ENCODE measurements at regions not wholly inside any gene's neighbourhood (a gene's known extent, or its start where the extent isn't known, plus 50 kb on each side); places are given as distances from the start of the nearest gene placed in this dataset.
"Not testable (repeated sequence)": the region's sequence is repeated elsewhere in the genome, so short reads cannot be mapped to it uniquely, and the experiment has no call there.

DNA sequence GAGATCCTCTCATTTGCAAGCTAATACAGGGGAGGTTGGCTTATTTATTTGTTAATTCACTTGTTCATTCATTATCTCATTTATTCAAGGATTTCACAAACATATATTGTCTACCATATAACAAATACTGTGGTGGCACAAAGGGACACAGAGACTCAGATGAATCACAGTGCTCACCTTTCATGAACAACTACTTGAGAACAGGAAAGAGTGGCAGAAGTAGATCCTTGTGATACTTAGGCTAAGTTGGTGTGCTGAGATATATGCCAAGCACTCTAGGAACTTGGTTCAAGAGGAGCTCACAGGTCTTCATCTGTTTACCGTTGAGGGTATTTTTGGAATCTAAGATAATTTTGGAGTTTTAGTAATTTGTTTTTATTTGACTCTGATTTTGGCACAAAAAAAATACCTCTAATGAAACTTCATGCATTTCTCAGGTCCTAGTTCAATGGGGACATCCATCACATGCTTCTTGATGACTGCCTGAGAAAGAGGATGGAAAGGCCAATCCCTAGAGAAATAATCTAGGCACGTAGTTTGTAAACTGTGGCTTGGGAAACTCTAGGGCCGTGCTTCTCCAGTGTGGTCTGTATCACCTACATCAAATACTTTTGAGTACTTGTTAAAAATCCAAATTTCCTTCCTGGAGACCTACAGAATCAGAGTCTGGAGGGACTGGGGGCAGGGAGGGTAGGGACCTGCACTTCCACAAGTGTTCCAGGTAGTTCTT, 113.3 kb downstream of the OSTF1 start:
- no peaks in the 10 kb centered on the region for H3K36me3 ChIP-seq (ENCODE audit: control insufficient read depth, insufficient read depth, low read length)
- H3K36me3 Mint-ChIP-seq (ENCODE audit: insufficient read depth, unreplicated experiment) = no peaks in the 10 kb centered on the region
- no peak for DNase-seq
- no peak overlapping the region for H3K4me3 ChIP-seq (ENCODE audit: low read depth, low read length)
- no peaks in the 10 kb centered on the region for H3K4me1 ChIP-seq
- H3K27ac Mint-ChIP-seq (ENCODE audit: unreplicated experiment) = no peak overlapping the region
- ChIA-PET CTCF (no interaction called here), POLR2A (no interaction called here)
- TF ChIP-seq, protein P1, sequence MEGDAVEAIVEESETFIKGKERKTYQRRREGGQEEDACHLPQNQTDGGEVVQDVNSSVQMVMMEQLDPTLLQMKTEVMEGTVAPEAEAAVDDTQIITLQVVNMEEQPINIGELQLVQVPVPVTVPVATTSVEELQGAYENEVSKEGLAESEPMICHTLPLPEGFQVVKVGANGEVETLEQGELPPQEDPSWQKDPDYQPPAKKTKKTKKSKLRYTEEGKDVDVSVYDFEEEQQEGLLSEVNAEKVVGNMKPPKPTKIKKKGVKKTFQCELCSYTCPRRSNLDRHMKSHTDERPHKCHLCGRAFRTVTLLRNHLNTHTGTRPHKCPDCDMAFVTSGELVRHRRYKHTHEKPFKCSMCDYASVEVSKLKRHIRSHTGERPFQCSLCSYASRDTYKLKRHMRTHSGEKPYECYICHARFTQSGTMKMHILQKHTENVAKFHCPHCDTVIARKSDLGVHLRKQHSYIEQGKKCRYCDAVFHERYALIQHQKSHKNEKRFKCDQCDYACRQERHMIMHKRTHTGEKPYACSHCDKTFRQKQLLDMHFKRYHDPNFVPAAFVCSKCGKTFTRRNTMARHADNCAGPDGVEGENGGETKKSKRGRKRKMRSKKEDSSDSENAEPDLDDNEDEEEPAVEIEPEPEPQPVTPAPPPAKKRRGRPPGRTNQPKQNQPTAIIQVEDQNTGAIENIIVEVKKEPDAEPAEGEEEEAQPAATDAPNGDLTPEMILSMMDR (IDR thresholded peaks at IDR 0.05; ENCODE audit: insufficient read depth in 1 of 2, low read depth in 1 of 2, low read length in 1 of 2, severe bottlenecking in 1 of 2, unreplicated experiment in 1 of 2) = no peak
- no peaks in the 10 kb centered on the region for H3K27me3 Mint-ChIP-seq (ENCODE audit: insufficient read depth, unreplicated experiment)
- H3K27me3 ChIP-seq (replicated peaks; ENCODE audit: control insufficient read depth, insufficient read depth, low read length) = no peaks in the 10 kb centered on the region
- H3K9me3 ChIP-seq = no peaks in the 10 kb centered on the region
- BruUV-seq (replicated peaks) = no TSS peak
- no peaks in the 10 kb centered on the region for H3K4me1 Mint-ChIP-seq (ENCODE audit: low read depth, unreplicated experiment)
- H3K9me3 Mint-ChIP-seq (ENCODE audit: unreplicated experiment) = no peaks in the 10 kb centered on the region
- H3K4me3 Mint-ChIP-seq (ENCODE audit: unreplicated experiment) = no peak overlapping the region
- intact Hi-C loops (cut with micrococcal nuclease; ENCODE audit: unreplicated experiment) = loop anchor here (1.0 kb wide), 1 partner anchor 37 kb away; no protein-coding TSS in a partner anchor

DNA sequence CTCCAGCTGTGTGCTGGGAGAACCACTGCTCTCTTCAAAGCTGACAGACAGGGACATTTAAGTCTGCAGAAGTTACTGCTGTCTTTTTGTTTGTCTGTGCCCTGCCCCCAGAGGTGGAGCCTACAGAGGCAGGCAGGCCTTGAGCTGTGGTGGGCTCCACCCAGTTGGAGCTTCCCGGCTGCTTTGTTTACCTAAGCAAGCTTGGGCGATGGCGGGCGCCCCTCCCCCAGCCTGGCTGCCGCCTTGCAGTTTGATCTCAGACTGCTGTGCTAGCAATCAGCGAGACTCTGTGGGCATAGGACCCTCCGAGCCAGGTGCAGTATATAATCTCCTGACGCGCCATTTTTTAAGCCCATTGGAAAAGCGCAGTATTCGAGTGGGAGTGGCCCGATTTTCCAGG, 119.7 kb downstream of the OSTF1 start:
- H3K27me3 ChIP-seq (replicated peaks; ENCODE audit: control insufficient read depth, insufficient read depth, low read length); BruUV-seq (replicated peaks); H3K9me3 Mint-ChIP-seq (ENCODE audit: unreplicated experiment); H3K27me3 Mint-ChIP-seq (ENCODE audit: insufficient read depth, unreplicated experiment); POLR2A ChIA-PET; intact Hi-C loops (cut with micrococcal nuclease; ENCODE audit: unreplicated experiment); H3K9me3 ChIP-seq; H3K4me3 ChIP-seq (ENCODE audit: low read depth, low read length); H3K36me3 Mint-ChIP-seq (ENCODE audit: insufficient read depth, unreplicated experiment); H3K27ac Mint-ChIP-seq (ENCODE audit: unreplicated experiment); H3K4me1 ChIP-seq; H3K4me1 Mint-ChIP-seq (ENCODE audit: low read depth, unreplicated experiment); CTCF ChIA-PET; H3K36me3 ChIP-seq (ENCODE audit: control insufficient read depth, insufficient read depth, low read length): not testable (repeated sequence)
- H3K4me3 Mint-ChIP-seq (ENCODE audit: unreplicated experiment) = peak overlapping the region; percentile 56
- peak; percentile 3 to 37 for DNase-seq

DNA sequence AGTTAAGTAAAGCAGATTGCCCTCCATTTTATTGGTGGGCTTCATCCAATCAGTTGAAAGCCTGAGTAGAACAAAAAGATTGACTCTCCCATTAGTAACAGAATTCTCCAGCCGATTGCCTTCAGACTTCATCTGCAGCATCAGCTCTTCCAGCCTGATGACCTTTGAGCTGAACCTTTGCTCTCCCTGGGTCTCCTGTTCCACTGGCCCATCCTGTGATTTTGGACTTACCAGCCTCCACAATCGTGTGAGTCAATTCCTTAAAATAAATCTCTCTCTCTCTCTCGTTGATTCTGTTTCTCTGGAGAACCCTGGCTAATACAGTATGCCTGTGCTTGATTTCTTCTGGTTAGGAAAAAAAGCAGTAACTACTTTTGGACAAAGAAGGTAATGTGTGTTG, 121.9 kb downstream of the OSTF1 start:
- TF ChIP-seq, protein P1 (IDR thresholded peaks at IDR 0.05; ENCODE audit: insufficient read depth in 1 of 2, low read depth in 1 of 2, low read length in 1 of 2, severe bottlenecking in 1 of 2, unreplicated experiment in 1 of 2) = no peak
- DNase-seq = no peak
- no TSS peak for BruUV-seq (replicated peaks)
- no peaks in the 10 kb centered on the region for H3K27me3 ChIP-seq (replicated peaks; ENCODE audit: control insufficient read depth, insufficient read depth, low read length)
- H3K4me3 Mint-ChIP-seq (ENCODE audit: unreplicated experiment) = no peak overlapping the region
- no peaks in the 10 kb centered on the region for H3K4me1 Mint-ChIP-seq (ENCODE audit: low read depth, unreplicated experiment)
- no peaks in the 10 kb centered on the region for H3K9me3 ChIP-seq
- no peak overlapping the region for H3K27ac Mint-ChIP-seq (ENCODE audit: unreplicated experiment)
- H3K36me3 ChIP-seq (ENCODE audit: control insufficient read depth, insufficient read depth, low read length) = no peaks in the 10 kb centered on the region
- no peaks in the 10 kb centered on the region for H3K4me1 ChIP-seq
- ChIA-PET CTCF (no interaction called here), POLR2A (no interaction called here)
- no peaks in the 10 kb centered on the region for H3K9me3 Mint-ChIP-seq (ENCODE audit: unreplicated experiment)
- H3K4me3 ChIP-seq (ENCODE audit: low read depth, low read length) = no peak overlapping the region
- intact Hi-C loops (cut with micrococcal nuclease; ENCODE audit: unreplicated experiment) = no loop called here
- H3K36me3 Mint-ChIP-seq (ENCODE audit: insufficient read depth, unreplicated experiment) = no peaks in the 10 kb centered on the region
- H3K27me3 Mint-ChIP-seq (ENCODE audit: insufficient read depth, unreplicated experiment) = no peaks in the 10 kb centered on the region

DNA sequence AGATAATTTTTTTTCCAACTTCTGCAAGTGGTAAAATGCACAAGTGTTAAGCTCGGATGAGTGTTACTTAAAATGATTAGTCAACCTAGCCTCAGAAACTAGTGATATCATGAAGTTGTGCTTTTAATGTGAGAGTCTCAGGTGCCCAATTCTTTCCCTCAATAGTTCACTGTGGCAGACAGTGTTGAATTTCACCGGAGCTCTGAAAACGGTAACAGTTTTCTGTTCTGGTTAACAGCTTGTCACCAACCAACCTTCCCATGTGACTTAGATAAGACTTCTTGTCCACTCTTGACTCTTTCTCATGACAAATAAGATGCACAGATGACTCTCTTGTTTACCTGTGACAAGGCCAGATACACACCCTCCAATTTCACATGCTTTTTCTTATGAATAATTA, 125.5 kb downstream of the OSTF1 start:
- CTCF ChIA-PET = no interaction called here
- no TSS peak for BruUV-seq (replicated peaks)

More for the DNA sequence above, 125.5 kb downstream of the OSTF1 start:
- Mint-ChIP-seq H3K4me1 (ENCODE audit: low read depth, unreplicated experiment) (no peaks in the 10 kb centered on the region), H3K27me3 (ENCODE audit: insufficient read depth, unreplicated experiment) (no peaks in the 10 kb centered on the region), H3K27ac (ENCODE audit: unreplicated experiment) (no peak overlapping the region), H3K4me3 (ENCODE audit: unreplicated experiment) (no peak overlapping the region), H3K9me3 (ENCODE audit: unreplicated experiment) (no peaks in the 10 kb centered on the region), H3K36me3 (ENCODE audit: insufficient read depth, unreplicated experiment) (no peaks in the 10 kb centered on the region)
- Histone ChIP-seq H3K9me3 (no peaks in the 10 kb centered on the region), H3K4me3 (ENCODE audit: low read depth, low read length) (no peak overlapping the region), H3K4me1 (no peaks in the 10 kb centered on the region), H3K27me3 (replicated peaks; ENCODE audit: control insufficient read depth, insufficient read depth, low read length) (no peaks in the 10 kb centered on the region), H3K36me3 (ENCODE audit: control insufficient read depth, insufficient read depth, low read length) (no peaks in the 10 kb centered on the region)
- no peak for DNase-seq
- intact Hi-C loops (cut with micrococcal nuclease; ENCODE audit: unreplicated experiment) = no loop called here
- POLR2A ChIA-PET = no interaction called here
- TF ChIP-seq, protein P1 (IDR thresholded peaks at IDR 0.05; ENCODE audit: insufficient read depth in 1 of 2, low read depth in 1 of 2, low read length in 1 of 2, severe bottlenecking in 1 of 2, unreplicated experiment in 1 of 2) = no peak
